D721Med (cell line): ENCODE measurements at regions not wholly inside any gene's neighbourhood (a gene's known extent, or its start where the extent isn't known, plus 50 kb on each side); places are given as distances from the start of the nearest gene placed in this dataset.
"Not testable (repeated sequence)": the region's sequence is repeated elsewhere in the genome, so short reads cannot be mapped to it uniquely, and the experiment has no call there.

Experiments used
- DNase-seq: peaks from one replicate; pipeline ENCODE4 v3.0.0; 2011; ENCODE audit warnings: low spot score; ENCODE audit not compliant: insufficient read length
- FAIRE-seq: peaks from 2 replicates; lab custom pipeline; 2011; peaks lifted over from hg19 to GRCh38; lab: Jason Lieb, UNC
- CTCF ChIP-seq: IDR thresholded peaks from 2 replicates; pipeline ENCODE4 v1.5.1; 2012; ENCODE audit warnings: mild to moderate bottlenecking, control low read depth; ENCODE audit not compliant: insufficient read depth; ENCODE audit errors: missing control alignments

GRCh38 chr12:28092396-28092795 is 97.9 kb upstream of the CCDC91 start:
- no peak for TF ChIP-seq CTCF
- DNase-seq (no peak), FAIRE-seq (no peak)

GRCh38 chr12:28096649-28097048 is 93.6 kb upstream of the CCDC91 start:
- DNase-seq = no peak
- FAIRE-seq = no peak
- no peak for TF ChIP-seq CTCF

- FAIRE-seq (no peak), DNase-seq (no peak)
- TF ChIP-seq CTCF = no peak
These were observed 93.0 kb upstream of the CCDC91 start for GRCh38 chr12:28097221-28097620.

- DNase-seq, FAIRE-seq: not testable (repeated sequence)
These were observed 91.0 kb upstream of the CCDC91 start for GRCh38 chr12:28099245-28099644.

GRCh38 chr12:28099871-28100270 is 90.4 kb upstream of the CCDC91 start:
- TF ChIP-seq CTCF = no peak
- no peak for FAIRE-seq
- DNase-seq = no peak

- no peak for TF ChIP-seq CTCF
- FAIRE-seq = no peak
- no peak for DNase-seq
These were observed 89.5 kb upstream of the CCDC91 start for GRCh38 chr12:28100717-28101116.

GRCh38 chr12:28104316-28104715 is 85.9 kb upstream of the CCDC91 start:
- no peak for TF ChIP-seq CTCF
- FAIRE-seq (no peak), DNase-seq (no peak)
